Activated naive CD4-positive, alpha-beta T cell treated with anti-CD3 and anti-CD28 coated beads, Interleukin-2, amount 10 ng/mL, durations not matched to agents 7 days and 5 days (primary cell): ENCODE measurements at regions not wholly inside any gene's neighbourhood (a gene's known extent, or its start where the extent isn't known, plus 50 kb on each side); places are given as distances from the start of the nearest gene placed in this dataset.

Source experiments
- CTCF ChIA-PET: fragments of 350-600 bp; sonication (Branson Sonifier 250); formaldehyde crosslinking; loops from one replicate; lab custom pipeline; 2021; ENCODE audit warnings: antibody characterized with exemption; lab: Charles Lee
- DNase-seq: peaks from one replicate; pipeline ENCODE4 v3.0.0-alpha.2; 2020
- H3K27ac Mint-ChIP-seq: one replicate; pipeline ENCODE4 v1.8.0; 2021; ENCODE audit warnings: mild to moderate bottlenecking, moderate library complexity, mixed read lengths
- H3K27me3 Mint-ChIP-seq: one replicate; pipeline ENCODE4 v1.8.0; 2021; ENCODE audit warnings: mild to moderate bottlenecking, mixed read lengths
- H3K36me3 Mint-ChIP-seq: one replicate; pipeline ENCODE4 v1.8.0; 2021; ENCODE audit warnings: mixed read lengths
- H3K4me1 Mint-ChIP-seq: one replicate; pipeline ENCODE4 v1.8.0; 2021; ENCODE audit warnings: mixed read lengths
- H3K4me3 Mint-ChIP-seq: one replicate; pipeline ENCODE4 v1.8.0; 2021; ENCODE audit warnings: mild to moderate bottlenecking, moderate library complexity, mixed read lengths
- H3K9me3 Mint-ChIP-seq: one replicate; pipeline ENCODE4 v1.8.0; 2021; ENCODE audit warnings: mixed read lengths

DNA sequence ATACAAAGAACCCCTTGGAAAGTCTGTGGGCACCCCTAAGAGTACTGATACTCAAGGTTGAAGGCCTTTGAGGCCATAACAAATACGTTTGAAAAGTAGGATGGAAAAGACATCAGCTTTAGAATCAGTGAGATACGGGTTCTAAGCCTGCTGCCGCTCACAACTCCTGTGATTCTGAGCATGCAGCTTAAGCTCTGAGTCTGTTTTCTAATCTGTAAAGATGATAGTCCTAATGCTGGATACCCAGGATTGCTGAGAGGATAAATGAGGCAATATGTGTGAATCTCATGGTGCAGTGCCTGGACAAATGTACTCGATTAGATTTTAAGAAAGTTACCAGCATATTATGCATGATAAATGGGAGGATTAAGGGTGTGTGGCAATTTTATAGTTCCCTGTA is 321.0 kb upstream of the HSF2 start:
- Mint-ChIP-seq H3K27ac (no peak overlapping the region), H3K4me1 (peaks cover 3% of the 10 kb centered on the region), H3K9me3 (no peaks in the 10 kb centered on the region), H3K4me3 (no peak overlapping the region), H3K36me3 (no peaks in the 10 kb centered on the region), H3K27me3 (peaks cover 4% of the 10 kb centered on the region)
- DNase-seq, result no peak
- CTCF ChIA-PET, result no interaction called here

DNA sequence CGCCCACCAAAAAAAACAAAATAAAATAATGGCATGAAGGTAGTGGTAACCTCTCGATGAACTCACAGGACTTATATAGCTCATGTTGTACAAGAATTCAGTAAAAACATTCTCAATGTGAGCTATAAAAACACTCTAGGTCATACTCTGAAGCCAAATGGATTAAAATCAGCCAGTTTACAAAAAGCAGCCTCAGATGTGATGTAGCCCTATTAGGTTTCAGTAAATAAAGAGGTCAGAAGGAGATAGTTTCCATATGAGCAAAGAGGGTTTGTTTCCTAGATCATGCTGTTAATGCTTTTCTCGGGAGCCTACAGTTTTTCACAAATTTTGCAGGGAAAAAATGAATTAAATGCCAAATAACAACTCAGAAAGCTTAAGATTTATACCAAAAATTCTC is 319.5 kb upstream of the HSF2 start:
- CTCF ChIA-PET, result no interaction called here
- Mint-ChIP-seq H3K4me1 (peaks cover 3% of the 10 kb centered on the region), H3K4me3 (no peak overlapping the region), H3K9me3 (no peaks in the 10 kb centered on the region), H3K27me3 (peaks cover 4% of the 10 kb centered on the region), H3K27ac (no peak overlapping the region), H3K36me3 (no peaks in the 10 kb centered on the region)
- no peak for DNase-seq

DNA sequence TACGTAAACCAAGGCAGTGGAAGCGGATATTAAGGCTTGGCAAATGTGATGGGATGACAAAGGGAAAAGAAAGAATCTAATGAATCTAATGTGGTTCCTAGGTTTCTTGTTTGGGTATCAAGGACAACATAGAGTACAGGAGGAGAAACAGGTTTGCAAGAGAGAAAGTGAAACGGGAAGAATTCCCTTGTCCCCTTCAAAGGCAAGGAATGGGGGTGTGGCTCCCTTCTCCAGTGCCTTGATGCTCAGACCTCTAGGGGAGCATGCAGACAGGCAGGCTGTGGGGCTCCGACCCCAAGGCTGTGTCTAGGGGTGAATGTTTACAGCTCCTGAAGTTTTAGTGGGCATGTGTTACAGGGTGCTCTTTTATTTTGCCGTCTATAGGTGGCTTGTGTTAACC is 317.5 kb upstream of the HSF2 start:
- H3K9me3 Mint-ChIP-seq, result no peaks in the 10 kb centered on the region

DNA sequence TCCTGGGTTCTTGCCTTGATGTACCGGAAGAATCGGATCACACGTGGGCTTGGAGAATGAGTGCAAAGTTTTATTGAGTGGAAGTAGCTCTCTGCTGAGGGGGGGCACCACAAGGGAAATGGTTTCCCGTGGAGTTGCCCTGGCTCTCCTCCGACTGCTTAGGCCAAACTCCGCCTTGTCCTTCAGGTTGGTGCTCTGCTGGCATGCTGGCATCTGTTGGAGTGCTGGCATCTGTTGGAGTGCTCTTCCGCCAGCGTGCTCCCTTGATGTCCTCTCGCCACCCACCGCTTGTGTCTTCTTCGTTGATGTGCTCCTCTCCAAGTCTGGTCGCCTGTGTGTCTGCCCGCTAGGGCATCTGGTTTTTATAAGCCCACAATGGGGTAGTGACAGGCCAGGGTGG is 317.1 kb upstream of the HSF2 start:
- Mint-ChIP-seq H3K36me3 (no peaks in the 10 kb centered on the region), H3K27ac (no peak overlapping the region), H3K9me3 (no peaks in the 10 kb centered on the region), H3K27me3 (no peaks in the 10 kb centered on the region), H3K4me3 (no peak overlapping the region), H3K4me1 (peaks cover 3% of the 10 kb centered on the region)
- CTCF ChIA-PET, result no interaction called here
- no peak for DNase-seq

More for the DNA sequence above, 317.5 kb upstream of the HSF2 start:
- Mint-ChIP-seq H3K4me3 (no peak overlapping the region), H3K27ac (no peak overlapping the region), H3K36me3 (no peaks in the 10 kb centered on the region), H3K4me1 (peaks cover 3% of the 10 kb centered on the region), H3K27me3 (no peaks in the 10 kb centered on the region)
- CTCF ChIA-PET, result no interaction called here
- no peak for DNase-seq

DNA sequence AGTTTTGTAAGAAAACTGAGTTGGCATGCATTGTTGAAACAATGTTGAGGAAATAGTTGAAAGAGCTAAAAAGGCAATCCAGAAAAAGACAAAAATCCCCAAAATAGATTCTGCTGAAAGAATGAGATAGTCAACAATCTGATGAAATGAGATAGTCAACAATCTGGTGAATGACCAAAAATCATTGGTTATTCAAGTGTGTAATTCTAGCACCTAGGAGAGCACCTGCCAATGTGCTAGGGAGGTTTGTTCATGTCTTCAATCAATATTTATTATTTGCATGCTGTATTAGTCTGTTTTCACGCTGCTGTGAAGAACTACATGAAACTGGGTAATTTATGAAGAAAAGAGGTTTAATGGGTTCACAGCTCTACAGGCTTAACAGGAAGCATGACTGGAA is 307.1 kb upstream of the HSF2 start:
- CTCF ChIA-PET, result no interaction called here
- Mint-ChIP-seq H3K27ac (no peak overlapping the region), H3K36me3 (no peaks in the 10 kb centered on the region), H3K4me3 (no peak overlapping the region), H3K4me1 (no peaks in the 10 kb centered on the region), H3K9me3 (no peaks in the 10 kb centered on the region), H3K27me3 (no peaks in the 10 kb centered on the region)
- no peak for DNase-seq

DNA sequence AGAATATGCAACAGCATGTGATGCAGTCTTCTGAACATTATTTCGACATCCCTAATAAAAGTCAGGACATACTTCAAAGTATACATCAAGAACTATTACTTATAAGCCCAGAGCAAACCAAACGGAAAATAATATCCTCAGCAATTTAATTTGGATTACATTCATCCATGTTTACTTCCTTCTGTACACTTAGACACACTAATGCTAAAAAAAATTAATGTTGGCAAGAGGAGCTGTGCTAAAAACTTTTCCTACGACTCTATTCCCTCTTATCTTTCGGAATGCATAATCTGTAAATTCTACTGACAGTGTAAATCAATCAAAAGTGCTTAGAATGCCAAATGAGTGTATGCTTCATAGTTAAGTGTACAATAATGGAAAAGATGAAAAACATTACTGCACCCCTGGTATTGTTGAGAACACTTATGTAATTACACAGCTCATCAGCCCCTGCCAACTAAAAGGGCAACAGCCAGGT is 301.2 kb upstream of the HSF2 start:
- Mint-ChIP-seq H3K4me3 (no peak overlapping the region), H3K4me1 (no peaks in the 10 kb centered on the region), H3K36me3 (no peaks in the 10 kb centered on the region), H3K9me3 (no peaks in the 10 kb centered on the region), H3K27ac (no peak overlapping the region), H3K27me3 (no peaks in the 10 kb centered on the region)
- no peak for DNase-seq
- CTCF ChIA-PET, result no interaction called here

DNA sequence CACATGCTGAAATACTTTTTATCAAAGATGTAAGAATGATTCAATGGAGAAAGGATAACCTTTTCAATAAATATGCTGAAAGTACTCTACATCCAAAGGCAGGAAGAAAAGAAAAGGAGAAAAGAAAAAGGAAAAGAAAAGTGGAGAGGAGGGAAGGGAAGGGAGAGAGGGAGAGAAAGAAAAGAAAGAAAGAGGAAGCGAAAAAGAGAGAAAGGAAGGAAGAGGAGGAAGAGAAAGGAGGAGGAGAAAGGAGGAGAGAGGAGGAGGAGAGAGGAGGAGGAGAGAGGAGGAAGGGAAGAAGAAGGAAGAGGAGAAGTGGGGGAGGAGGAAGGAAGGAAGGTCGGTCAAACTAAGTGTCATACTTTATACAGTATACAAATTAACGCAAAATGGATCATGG is 297.4 kb upstream of the HSF2 start:
- Mint-ChIP-seq H3K27ac (no peak overlapping the region), H3K4me3 (no peak overlapping the region), H3K27me3 (no peaks in the 10 kb centered on the region), H3K36me3 (no peaks in the 10 kb centered on the region), H3K9me3 (no peaks in the 10 kb centered on the region), H3K4me1 (no peaks in the 10 kb centered on the region)
- CTCF ChIA-PET, result interaction anchor here (0.6 kb wide), 1 partner anchor 202 kb away, joined by 3 read pairs; no protein-coding TSS in a partner anchor
- DNase-seq, result no peak

DNA sequence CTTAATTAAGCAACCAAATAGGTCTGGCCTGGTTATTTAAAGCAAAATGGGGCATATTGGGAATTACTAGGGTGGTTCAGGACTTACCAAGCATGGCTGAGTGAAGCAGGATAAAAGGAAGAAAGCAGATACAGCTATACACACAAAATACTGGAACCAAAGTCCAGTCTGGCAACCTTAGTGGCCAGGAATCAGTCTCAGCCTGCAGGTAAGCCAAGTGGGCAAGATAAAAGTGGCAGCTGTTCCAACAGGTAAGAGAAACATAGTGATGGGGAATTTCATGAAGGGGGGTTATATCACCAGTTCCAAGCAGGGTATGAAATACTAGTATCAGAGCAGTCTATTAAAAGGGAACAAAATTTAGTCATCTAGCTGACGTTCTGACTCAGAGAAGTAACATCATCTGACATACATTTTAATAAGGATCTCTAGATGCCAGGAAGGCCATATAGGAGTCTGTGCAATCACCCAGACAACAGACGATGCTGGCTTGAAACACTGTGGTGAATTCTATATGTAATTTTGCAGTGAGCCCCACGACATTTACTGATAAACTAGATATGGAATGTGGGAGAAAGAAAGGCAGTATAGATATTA is 292.1 kb upstream of the HSF2 start:
- no peak overlapping the region for H3K4me3 Mint-ChIP-seq
- CTCF ChIA-PET, result no interaction called here
- H3K36me3 Mint-ChIP-seq, result no peaks in the 10 kb centered on the region
- no peak overlapping the region for H3K27ac Mint-ChIP-seq
- no peaks in the 10 kb centered on the region for H3K27me3 Mint-ChIP-seq
- DNase-seq, result no peak
- H3K9me3 Mint-ChIP-seq, result no peaks in the 10 kb centered on the region
- no peaks in the 10 kb centered on the region for H3K4me1 Mint-ChIP-seq

DNA sequence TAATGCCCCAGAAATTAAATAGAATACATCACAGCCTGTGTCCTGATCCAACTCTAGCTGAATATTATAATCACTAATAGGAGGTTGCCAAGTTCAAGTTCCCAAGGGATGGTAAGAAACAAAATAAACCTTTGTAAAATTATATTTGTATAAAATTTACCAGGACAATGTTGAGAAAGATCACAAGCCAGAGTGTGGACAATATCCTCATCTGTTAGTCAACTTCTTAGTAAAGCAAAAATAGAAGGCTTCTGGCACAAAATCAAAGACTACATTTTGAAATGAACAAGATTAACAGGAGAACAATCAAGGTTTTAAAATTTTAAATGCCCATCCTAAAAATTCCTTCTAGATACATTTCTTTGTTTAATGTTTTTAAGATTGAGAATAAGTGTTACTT is 290.4 kb upstream of the HSF2 start:
- Mint-ChIP-seq H3K4me1 (no peaks in the 10 kb centered on the region), H3K36me3 (no peaks in the 10 kb centered on the region), H3K27me3 (no peaks in the 10 kb centered on the region), H3K9me3 (no peaks in the 10 kb centered on the region), H3K27ac (no peak overlapping the region), H3K4me3 (no peak overlapping the region)
- no peak for DNase-seq
- CTCF ChIA-PET, result no interaction called here

DNA sequence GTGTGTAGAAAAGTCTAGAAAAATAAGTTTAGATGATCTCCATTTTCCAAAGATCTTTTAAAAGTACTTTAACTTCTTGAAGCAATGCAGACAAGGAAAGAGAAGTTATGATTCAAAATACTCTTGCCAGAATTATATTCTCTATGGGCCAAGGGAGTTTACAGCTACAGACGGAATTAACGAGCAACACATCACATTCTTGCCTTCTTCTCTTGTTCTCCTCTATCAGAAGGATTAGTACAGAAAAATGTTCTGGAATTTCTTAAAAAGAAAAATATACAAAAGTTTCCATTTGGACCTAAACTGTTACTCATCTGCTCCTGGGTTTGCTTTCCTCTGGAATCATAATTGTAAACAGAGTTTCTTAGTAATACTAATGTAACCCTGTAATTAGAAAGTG is 284.7 kb upstream of the HSF2 start:
- DNase-seq, result no peak
- Mint-ChIP-seq H3K4me1 (no peaks in the 10 kb centered on the region), H3K9me3 (no peaks in the 10 kb centered on the region), H3K4me3 (no peak overlapping the region), H3K27me3 (no peaks in the 10 kb centered on the region), H3K36me3 (no peaks in the 10 kb centered on the region), H3K27ac (no peak overlapping the region)
- CTCF ChIA-PET, result no interaction called here

DNA sequence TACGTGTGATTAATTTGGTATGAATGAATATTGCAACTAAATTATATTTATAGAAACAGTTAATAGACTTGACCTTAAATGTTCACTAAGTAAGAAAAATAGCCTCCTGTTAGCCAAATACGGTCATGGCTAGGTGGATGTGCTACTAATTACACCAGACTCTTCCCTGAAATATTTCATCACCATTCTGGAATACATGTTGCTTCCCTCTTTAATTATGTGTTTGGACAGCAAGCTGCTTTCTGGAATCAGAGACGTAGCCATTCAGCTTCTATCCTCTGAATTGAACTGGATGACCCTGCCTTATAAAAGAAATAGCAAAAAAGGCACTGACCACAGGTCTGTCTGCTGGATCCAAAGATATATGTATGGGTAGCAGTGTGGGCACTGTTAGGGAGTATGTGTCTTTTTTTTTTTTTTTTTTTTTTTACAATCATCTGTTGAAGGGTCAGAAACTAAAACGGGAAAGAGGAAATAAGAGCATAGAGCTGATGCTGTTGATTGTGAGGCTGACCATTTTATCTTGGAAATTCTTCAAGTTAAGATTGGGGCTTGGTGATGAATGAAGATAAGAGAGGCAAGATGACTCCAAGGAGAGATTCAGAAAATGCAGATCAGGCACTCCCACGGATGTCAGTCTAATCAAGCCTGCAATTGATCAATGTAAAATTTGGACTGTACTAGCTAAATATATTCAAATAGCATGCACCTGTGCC is 283.2 kb upstream of the HSF2 start:
- CTCF ChIA-PET, result no interaction called here
- no peaks in the 10 kb centered on the region for H3K4me1 Mint-ChIP-seq
- no peak for DNase-seq
- H3K9me3 Mint-ChIP-seq, result no peaks in the 10 kb centered on the region
- H3K4me3 Mint-ChIP-seq, result no peak overlapping the region
- H3K36me3 Mint-ChIP-seq, result no peaks in the 10 kb centered on the region
- H3K27me3 Mint-ChIP-seq, result no peaks in the 10 kb centered on the region
- no peak overlapping the region for H3K27ac Mint-ChIP-seq

DNA sequence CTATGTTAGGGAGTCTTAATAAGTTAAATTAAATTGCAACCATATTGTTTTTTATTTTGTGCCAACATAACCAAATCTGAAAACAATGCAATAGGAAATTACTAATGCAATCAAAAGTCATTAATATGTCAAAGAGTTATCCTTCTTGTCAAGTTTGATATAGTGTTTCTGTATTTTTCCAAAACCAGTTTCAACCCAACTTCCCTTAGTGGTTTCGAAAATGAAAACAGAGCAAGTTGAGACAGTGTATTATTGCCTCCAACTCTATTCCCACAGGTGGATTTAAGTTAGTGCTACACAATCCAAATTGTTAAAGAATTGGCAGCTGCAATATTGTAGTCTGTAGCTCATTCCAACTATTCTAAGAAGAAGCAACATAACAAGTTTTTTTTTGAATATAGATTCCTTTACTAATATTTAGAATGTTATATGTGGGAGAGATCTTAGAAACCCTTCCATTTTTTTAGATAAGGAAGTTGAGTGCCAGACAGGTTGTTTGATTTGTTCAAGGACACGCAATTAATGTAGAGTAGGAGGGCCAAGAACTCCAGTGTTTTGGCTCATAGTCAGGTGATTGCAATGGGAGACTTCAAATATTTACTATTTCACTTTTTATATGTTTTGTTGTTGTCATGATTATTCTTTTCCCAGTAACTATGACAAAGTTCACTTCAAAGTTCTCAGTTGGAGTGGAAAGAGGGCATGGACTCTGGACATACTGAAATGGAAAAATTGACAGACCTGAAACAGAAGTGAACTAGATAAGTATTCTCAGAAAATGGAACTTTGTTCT is 282.4 kb upstream of the HSF2 start:
- DNase-seq, result no peak
- H3K36me3 Mint-ChIP-seq, result no peaks in the 10 kb centered on the region
- CTCF ChIA-PET, result no interaction called here

DNA sequence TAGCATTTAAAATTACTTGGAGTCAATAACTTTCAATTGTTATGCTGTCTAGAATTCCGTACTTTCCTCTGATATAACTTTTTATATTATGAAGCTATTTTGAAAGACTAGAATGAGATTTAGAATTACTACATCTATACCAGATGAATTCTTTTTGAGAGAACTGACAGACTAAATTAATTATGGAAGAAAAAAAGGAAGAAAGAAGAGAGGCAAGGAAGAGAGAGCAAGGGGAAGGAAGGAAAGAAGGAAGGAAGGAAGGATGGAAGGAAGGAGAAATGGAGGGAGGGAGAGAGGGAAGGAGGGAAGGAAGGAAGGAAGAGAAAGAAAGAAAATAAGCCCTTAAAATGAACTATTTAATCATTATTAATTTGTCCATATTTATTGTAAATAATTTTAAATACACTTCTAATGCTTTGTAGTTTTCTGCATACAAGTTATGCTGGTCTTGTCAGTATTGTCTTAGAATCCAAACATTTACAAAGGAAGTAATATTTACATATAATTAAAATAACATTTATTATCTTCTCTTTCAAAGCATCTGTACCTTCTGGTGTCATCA is 280.4 kb upstream of the HSF2 start:
- no peaks in the 10 kb centered on the region for H3K9me3 Mint-ChIP-seq
- no peaks in the 10 kb centered on the region for H3K36me3 Mint-ChIP-seq
- H3K4me1 Mint-ChIP-seq, result no peaks in the 10 kb centered on the region
- H3K4me3 Mint-ChIP-seq, result no peak overlapping the region
- H3K27ac Mint-ChIP-seq, result no peak overlapping the region
- DNase-seq, result no peak
- no peaks in the 10 kb centered on the region for H3K27me3 Mint-ChIP-seq
- CTCF ChIA-PET, result no interaction called here

More for the DNA sequence above, 282.4 kb upstream of the HSF2 start:
- H3K9me3 Mint-ChIP-seq, result no peaks in the 10 kb centered on the region
- H3K4me3 Mint-ChIP-seq, result no peak overlapping the region
- no peaks in the 10 kb centered on the region for H3K27me3 Mint-ChIP-seq
- H3K4me1 Mint-ChIP-seq, result no peaks in the 10 kb centered on the region
- no peak overlapping the region for H3K27ac Mint-ChIP-seq

DNA sequence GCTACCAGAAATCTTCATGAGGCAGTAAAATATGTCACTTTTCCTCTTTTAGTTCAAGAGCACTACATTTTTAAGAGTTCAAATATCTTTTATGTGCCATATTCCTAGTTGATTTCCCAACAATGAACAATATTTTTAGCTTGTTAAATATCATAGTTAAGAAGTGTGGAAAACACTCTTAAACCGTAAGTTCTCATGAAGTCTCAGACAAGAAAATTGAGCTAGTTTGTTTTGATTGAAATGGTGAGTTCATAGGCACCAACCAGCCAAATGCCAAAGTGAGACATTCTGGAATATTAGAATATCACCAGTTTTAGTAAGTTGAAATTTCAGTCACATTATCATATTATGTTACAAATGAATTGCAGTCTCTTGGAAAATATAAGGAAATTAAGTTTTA is 277.2 kb upstream of the HSF2 start:
- Mint-ChIP-seq H3K27ac (no peak overlapping the region), H3K27me3 (no peaks in the 10 kb centered on the region), H3K36me3 (no peaks in the 10 kb centered on the region), H3K4me3 (no peak overlapping the region), H3K9me3 (no peaks in the 10 kb centered on the region), H3K4me1 (no peaks in the 10 kb centered on the region)
- CTCF ChIA-PET, result no interaction called here
- DNase-seq, result no peak
